Superior temporal gyrus (tissue), 1 donor: ENCODE measurements at regions not wholly inside any gene's neighbourhood (a gene's known extent, or its start where the extent isn't known, plus 50 kb on each side); places are given as distances from the start of the nearest gene placed in this dataset.
"Not testable (repeated sequence)": the region's sequence is repeated elsewhere in the genome, so short reads cannot be mapped to it uniquely, and the experiment has no call there.

ENCODE experiments used
- DNase-seq: peaks from one replicate; pipeline ENCODE4 v3.0.0-alpha.2; 2016; ENCODE audit errors: extremely low spot score

DNA sequence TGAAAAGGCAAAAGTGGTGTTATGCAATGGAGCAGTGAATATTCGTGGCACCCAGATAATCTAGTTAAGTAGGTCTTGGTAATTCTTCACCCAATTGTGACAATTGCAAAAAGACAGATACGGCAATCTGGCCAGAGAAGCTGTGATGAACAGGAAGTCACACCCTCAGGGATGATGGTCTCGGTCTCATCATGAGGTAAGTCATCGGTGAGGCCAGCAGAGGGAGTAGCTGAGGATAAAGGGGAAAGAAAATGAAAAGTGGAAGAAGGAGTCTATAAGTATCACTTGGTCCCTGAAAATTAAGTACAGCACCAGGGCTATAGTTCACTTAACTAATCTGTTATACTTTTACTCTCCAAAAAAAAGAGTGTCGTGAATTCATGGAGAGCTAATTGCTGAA, 258.8 kb upstream of the NCAM2 start:
- no peak for DNase-seq

DNA sequence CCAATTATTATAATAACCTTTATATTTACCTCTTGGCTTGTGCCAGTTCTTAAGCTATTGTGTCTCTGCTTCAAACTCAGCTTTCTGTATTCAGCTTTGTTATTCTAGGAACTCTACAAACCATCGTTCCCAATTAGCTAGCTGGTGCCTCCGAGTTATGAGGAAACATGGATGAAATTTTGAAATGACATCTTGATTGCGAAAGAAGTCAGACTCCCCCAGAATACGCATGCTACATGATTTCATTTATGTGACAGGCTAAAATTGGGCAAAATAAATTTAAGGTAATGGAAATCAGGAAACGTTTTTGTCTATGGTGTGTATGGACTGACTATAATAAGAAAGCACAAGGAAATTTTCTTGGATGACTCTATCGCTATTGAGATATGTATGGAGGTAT, 256.8 kb upstream of the NCAM2 start:
- no peak for DNase-seq

DNA sequence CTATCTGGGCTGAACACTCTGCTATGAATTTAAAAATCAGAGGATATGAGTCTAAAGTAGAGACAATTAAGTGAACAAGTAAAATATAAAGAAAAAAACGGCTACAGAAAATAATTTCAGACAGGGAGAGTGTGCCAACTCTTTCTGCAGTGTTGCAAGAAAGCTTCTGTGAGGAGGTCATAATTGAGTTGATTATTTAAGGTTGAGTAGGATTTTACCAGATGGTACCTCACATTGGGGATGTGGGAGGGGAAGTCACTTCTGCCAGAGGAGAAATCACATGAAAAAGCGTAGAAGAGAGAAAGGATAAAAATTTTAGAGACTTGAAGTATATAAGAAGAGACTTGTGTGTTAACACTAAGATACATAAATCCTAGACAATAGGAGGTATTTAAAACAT, 238.0 kb upstream of the NCAM2 start:
- DNase-seq: peak; percentile 56

DNA sequence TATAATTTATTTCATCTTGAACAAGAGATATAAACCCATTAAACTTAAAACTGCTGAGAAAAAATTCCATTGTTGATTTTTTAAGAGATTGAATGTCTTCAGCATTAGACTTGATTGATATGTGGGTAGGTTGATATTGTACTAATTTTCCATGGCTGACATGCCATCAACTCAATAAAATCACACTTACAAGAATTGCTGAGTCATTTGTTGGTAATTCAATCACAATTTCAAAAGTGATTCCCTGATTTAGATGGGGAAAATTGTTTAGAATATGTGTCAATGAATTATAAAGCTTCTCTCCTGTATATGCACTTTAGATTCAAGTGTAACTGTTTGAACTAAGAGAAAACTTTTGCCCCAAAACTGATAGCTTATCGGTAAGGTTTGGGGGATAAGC, 223.5 kb upstream of the NCAM2 start:
- DNase-seq: no peak

DNA sequence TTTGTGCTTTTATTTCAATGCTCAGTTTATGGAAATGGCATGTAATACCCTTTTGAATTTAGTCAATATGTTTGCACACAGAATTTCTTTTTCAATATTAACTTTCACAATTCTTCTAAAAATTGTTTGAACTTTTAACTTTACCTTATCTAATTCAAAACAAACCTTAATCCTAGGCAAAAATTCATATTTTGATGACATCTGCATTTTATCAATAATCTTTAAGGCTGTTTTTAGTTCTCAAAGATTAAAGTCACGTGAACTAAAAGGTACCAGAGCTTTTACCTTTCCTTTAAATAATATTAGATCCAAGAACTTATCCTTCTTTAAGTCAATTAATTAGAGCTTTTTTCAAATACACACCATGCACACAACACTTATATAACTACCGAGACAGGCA, 218.9 kb upstream of the NCAM2 start:
- no peak for DNase-seq

DNA sequence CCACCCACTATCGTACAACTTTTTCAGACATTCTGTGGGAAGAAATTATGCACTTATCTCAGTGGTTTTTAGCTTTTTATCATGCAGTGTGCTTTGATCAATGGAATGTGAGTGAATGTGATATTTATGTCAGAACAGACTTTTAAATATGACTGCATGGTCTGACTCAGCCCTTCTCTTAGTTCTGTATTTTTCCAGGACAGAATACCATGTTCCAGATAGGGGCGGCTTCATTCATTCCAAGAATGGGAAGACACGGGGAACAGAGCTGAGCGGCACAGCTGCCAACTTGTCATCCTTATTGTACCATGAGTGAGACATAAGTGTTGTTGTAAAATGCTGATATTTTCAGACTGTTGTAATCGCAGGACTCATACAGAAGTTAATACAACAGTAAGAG, 214.6 kb upstream of the NCAM2 start:
- peak; percentile 70 for DNase-seq

DNA sequence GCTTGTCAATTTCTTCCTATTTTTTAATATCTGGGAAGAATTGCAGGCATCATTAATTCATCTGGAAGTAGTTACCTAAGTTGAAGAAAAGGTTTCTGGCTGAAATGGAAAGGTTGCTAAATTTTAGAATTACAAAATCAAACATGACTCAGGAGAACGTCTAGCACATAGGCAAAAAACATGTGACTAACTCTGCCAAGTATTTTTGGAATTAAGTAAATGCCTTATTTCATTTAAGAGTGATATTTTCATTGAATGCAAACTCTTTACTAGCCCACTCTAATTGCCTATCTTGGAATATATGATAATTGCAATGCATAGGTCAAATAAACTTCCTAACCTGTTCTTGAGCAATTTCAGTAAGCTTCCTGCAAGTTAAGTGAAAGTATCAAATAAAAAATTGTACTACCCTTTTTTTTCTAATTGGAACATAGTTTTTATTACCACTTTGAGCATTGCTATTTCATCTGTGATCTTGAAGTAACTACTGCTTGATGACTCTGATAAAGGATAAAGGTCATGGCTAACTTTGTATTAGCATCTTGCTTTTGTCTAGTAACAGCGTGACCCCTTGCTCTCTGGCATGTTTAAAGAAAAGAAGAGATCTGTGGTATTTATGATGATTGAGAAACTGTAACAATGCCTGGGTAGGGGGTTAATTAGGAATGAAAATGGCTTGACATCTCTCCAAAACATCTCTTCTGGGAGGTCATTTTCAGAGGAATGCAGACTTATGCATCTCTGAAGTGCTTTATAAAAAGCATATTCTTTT, 208.3 kb upstream of the NCAM2 start:
- no peak for DNase-seq

DNA sequence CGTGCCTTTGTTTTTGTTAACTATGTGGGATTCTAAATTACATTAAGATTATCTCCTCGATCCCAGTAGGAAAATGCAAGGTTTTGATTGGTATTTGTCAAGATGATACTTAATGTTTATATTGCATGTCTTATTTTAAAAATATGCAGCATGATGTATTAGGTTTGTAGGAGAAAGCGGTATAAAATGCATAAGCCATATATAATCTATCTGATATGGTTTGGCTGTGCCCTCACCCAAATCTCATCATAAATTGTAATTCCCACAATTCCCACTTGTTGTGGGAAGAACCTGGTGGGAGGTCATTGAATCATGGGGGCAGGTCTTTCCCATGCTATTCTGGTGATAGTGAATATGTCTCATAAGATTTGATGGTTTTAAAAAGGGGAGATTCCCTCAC, 198.1 kb upstream of the NCAM2 start:
- no peak for DNase-seq

DNA sequence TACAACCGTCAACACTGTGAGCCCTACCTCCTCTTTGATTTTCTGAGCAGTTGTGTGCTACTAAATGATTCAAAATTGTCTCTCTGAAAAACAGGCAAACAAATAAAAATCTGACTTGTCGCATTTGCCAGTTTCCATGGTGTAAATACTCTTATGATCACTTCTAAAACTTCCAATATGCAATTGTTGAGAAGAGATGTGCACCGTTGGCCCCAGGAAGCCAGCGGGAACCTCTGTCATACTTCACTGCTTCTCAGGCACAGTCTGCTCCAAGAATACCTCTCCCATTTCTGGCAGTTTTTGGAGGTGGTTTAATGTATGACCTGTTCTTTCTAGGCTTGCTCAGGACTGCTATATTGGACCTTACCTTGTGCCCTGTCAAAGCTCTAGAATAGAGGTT, 196.0 kb upstream of the NCAM2 start:
- peak; percentile 83 for DNase-seq

DNA sequence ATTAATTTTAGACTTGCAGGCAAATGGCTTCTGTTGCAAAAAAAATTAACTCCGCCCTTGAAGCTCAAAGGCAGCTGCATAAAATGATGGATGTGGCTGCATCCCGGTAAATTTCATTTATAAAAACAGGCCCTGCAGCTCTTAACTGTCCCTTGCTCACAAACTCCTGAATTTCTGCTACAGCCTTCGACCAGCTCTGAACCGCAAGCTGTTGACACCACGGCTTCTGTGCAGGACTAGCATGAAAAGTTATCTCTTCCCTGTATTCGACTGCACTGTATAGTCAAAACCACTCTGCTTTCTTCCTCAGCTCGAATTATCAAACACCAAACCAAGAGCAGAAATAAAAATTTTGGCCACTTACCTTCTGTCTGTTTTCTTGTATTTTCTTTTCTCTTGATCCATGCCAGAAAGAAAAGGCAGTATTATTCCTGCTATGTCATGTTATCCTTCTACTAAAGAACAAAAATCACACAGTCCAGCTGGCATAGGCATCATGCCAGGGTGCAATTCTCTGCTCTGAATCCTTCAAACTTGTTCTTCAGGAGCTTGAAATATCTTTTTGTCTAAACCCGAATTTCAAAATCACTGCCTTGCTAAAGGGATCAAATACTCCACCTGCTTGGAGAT, 195.5 kb upstream of the NCAM2 start:
- DNase-seq: peak; percentile 91

DNA sequence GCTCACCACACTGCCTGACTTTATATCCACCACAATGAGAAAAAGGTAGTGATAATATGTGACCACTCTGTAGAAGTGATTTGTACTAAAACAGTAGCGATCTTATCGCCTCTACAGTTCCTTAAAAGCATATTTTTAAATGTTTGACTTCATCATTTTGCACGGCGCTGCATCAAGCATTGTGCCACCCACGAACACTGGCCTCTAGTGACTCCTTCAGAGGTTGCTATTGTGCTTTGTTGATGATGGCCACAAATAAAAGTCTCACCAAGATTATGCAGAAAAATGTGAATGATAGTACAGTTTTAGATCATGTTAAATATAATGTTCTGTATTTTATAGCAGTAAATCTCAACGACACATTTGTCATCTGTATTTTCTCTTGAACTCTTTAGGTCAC, 186.5 kb upstream of the NCAM2 start:
- no peak for DNase-seq

DNA sequence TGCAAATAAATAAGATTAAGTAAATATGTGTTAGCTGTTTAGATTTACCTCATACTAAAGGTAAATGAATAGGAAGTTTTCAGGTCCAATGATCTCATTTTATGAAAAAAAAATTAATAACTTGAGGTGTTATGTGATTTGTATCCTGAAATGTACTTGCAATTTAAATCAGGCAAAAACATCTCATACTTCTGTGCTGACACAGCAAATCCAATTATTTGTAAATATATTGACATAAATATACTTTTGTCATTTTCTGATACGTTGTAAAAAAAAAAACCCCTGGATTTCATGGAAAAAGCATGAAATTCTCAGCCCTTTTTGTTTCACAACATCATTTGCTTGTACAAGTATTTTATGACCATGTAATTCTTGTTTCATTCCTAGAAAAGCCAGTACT, 184.1 kb upstream of the NCAM2 start:
- no peak for DNase-seq

DNA sequence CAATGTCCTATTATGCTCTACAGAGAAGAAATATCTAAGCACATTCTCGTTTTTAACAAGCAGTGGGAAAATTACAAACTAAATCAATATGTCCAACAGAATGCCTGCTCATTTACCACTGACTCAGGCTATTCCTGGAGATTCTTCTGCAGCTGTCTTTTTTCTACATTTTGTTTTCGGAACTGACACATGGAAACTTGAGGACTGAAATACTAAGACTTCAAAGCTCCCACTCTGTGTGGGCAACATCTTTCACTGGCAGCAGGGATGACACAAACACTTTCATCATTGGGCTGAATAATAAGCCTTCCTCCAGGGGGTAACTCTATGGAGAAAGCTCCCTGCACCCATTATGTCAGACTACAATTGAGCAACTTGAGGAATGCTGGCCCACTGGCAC, 175.5 kb upstream of the NCAM2 start:
- DNase-seq: peak; percentile 61

DNA sequence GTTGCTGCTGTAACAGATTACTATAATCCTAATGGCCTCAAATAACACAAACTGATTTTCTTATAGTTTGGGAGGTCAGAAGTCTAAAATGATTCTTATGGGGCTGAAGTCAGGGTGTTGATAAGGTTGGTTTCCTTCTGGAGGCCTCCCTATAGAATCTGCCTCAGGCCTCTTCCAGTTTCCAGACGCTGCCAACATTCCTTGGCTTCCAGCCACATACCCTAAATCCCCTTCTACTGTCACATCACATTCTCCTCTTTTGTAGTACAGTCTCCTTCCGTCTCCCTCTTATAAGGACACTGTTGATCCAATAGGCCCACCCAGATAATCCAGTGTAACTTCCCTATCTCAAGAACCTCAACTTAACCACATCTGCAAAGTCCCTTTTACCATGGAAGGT, 145.3 kb upstream of the NCAM2 start:
- DNase-seq: no peak

DNA sequence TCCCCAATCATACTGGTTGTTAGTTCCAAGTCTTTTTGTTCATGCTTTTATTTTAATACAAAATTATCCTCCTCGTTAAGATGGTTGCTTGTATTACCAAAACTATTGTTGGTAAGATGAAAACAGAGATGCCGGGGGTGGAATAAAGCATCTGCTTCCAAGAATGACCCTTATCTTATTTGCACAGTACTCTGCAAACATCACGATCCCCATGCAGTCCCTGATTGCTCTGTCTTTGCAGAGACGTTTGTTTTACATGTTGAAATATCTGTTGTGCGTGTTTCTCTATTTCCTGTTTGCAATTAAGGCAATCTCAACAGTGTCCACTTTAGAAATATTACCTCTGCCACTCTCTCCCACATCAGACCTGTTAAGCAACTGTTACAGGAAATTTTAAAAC, 141.3 kb upstream of the NCAM2 start:
- DNase-seq: no peak

DNA sequence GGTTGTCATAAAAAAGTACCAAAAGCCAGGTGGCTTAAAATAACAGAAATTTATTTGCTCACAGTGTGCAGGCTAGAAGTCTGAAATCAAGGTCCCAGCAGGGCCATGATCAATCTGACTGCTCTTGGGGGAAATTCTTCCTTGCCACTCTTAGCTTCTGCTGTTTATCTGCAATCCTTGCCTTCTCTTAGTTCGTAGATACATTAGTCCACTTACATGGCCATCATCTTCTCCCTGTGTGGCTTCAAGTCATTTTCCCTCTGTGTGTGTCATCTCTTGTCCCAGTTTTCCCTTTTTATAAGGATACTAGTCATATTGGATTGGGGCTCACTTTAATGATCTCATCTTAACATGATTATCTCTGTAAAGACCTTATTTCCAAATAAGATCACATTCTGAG, 124.0 kb upstream of the NCAM2 start:
- no peak for DNase-seq

DNA sequence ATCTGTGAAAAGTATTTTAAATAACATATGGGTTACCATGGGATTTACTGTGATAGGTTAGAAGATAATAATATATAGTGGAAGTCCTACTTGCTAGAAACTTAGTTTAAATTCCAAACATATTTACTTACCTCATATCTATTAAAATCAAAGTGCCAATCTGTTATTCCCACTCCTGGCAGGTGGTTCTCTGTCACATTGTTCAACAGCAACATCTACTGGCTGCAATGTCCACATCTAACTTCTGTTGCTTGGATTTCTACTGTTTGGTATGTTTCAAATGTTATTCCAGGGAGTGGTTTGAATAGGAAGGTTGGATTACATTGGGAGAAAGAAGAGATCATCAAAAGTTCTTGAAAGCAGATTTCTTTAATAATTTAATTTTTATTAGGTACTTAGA, 122.5 kb upstream of the NCAM2 start:
- DNase-seq: no peak

DNA sequence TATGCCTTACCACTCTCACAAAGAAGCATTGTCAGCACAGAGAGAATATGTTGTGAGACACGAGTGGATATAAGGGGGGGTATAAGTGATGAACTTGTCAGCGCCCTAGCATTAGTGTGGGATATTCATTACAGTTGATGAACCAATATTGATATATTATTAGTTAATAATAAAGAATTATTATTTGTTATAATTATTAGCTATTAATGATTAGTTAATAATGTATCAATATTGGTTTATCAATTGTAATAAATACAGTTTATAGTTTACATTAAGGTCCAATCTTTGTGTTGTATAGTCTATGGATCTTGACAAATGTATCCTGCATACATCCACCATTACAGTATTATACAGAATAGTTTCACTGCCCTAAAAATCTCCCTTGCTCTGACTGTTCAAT, 120.2 kb upstream of the NCAM2 start:
- DNase-seq: no peak

DNA sequence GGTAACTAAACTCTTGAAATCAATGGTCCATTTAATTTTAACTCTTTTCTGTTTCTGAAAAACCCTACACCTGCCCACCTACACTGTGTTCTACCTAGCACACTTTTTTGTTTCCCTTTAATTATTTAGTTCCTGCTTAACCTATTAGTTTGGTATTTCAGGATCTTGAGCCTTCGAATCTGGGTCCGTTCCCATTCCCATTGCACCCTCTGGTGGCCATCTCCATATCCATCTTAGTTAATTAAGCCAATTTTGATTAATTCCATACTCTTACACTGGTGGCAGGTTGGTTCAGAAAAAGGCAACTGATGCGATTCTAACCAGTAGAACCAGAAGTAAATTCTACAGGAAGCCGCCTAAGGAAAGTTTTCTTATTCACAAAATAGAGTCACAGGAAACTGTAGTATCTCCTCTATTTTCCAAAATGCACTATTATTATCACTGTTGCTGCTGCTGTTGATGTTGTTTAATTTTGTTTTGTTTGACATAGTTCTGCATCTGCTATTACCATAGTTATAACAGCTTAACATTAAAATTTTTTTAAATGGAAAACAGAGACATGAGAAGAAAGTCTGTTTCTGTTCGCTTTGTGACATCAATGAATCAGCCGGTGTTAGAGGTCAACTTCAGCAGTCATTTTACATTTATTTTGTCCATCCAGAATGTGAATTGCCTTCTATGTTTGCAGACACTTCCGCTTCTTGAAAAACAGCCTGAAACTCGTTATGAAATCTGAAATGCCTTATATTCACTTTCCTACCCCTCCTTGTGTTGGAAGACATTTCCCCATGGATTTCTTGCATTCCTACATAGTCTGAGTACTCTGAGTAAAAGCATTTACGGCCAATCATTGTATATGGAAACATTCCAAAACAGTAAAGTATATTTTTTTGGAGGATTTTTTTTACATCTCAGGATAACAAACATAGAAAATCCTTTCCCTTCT, 115.5 kb upstream of the NCAM2 start:
- peak; percentile 81 for DNase-seq

DNA sequence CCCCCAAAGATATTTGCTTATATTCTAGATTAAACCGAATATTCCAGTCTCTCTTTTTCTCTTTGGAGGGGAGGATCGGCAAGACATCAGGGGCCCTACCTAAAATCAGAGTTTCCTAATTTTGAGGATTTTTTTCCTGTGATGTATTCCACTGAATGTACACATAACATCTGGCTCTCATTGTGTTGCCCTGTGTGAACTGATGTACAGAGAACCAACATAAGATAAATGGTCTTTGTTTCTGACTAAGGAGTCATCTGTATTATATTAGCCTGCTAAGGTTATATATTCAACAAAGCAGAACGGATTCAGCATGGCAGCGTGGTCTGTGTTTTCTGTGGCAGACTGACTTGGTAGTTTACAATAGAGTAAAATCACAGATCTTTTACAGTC, 114.8 kb upstream of the NCAM2 start:
- DNase-seq: no peak

DNA sequence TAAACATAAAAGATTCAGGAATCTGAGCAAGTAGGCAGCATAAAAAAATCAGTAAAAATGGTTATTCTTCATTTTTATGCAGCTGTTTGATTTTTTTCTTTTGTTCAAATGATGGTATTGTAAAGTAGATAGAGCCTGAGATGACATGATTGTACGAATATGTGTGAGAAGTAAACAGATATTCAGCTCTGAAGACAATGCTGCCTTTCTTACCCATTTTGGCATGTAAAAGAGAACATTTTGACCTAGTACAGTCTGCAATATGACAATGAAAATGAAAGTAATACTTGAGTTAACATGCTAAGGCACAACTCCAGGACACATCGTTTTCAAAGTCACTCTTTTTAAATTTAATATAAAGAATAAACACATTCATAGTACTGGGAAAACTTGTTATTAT, 95.7 kb upstream of the NCAM2 start:
- peak; percentile 95 for DNase-seq

DNA sequence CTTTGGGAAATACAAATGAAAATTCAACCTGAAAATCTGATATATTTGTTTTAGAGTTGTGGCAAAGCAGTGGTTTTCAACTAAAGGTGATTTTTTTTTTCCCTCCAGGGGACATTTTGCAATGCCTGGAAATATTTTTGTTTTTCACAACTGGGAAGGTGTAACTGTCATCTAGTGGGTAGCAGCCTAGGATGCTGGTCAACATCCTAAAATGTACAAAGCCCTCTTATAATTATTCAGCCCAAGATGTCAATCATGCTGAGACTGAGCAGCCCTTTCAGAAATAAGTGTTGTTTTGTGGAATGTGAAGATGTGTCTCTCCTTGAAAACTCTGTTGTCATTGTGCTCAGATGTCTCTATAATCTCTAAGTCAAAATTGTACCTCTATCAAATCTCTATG, 95.2 kb upstream of the NCAM2 start:
- DNase-seq: peak; percentile 75

DNA sequence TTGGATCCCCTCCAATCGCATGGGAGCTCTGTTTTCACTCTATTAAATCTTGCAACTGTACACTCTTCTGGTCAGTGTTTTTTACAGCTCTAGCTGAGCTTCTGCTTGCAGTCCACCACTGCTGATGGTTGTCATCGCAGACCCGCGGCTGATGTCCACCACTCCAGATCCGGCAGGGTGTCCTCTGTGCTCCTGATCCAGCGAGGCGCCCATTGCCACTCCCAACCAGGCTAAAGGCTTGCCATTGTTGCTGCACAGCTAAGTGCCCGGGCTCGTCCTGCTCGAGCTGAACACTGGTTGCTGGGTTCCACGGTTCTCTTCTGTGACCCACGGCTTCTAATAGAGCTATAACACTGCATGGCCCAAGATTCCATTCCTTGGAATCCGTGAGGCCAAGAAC, 70.7 kb upstream of the NCAM2 start:
- DNase-seq: not testable (repeated sequence)
